HL-60 (cell line): ENCODE measurements at regions not wholly inside any gene's neighbourhood (a gene's known extent, or its start where the extent isn't known, plus 50 kb on each side); places are given as distances from the start of the nearest gene placed in this dataset.

Experiments used
- DNase-seq, 2 experiments: peaks; one replicate each; pipeline ENCODE4 v3.0.0-alpha.2; 2010 to 2020; ENCODE audit warnings: low read depth in 1 of 2, low spot score in 1 of 2
- H3K27ac ChIP-seq: fragments of 250-450 bp; sonication (Bioruptor Pico); replicated peaks from 2 replicates; pipeline ENCODE4 v1.5.1; 2020; ENCODE audit warnings: mild to moderate bottlenecking, moderate library complexity
- H3K27me3 ChIP-seq: fragments of 250-450 bp; sonication (Bioruptor Pico); 2 replicates; pipeline ENCODE4 v1.5.1; 2021; ENCODE audit warnings: mild to moderate bottlenecking, moderate library complexity; ENCODE audit not compliant: insufficient read depth, poor library complexity, severe bottlenecking
- H3K4me3 ChIP-seq: replicated peaks from 2 replicates; pipeline ENCODE4 v1.5.1; 2011; ENCODE audit warnings: mild to moderate bottlenecking, control low read depth, low read length; ENCODE audit not compliant: insufficient read depth
- CTCF ChIP-seq: IDR thresholded peaks from one replicate; pipeline ENCODE4 v1.5.1; 2011; ENCODE audit warnings: low read length, control low read depth, inconsistent platforms; ENCODE audit not compliant: insufficient read depth
- GABPA ChIP-seq: IDR thresholded peaks from 2 replicates; pipeline ENCODE4 v1.6.1; 2012; ENCODE audit warnings: low read depth
- POLR2AphosphoS5 ChIP-seq: IDR thresholded peaks from 2 replicates; pipeline ENCODE4 v1.6.1; 2012; ENCODE audit warnings: low read depth
- REST ChIP-seq: IDR thresholded peaks from 2 replicates; pipeline ENCODE4 v1.6.1; 2012; ENCODE audit warnings: low read depth; ENCODE audit not compliant: insufficient replicate concordance
- SPI1 ChIP-seq: IDR thresholded peaks from 2 replicates; pipeline ENCODE4 v1.6.1; 2012; ENCODE audit warnings: low read depth, mild to moderate bottlenecking, borderline replicate concordance

DNA sequence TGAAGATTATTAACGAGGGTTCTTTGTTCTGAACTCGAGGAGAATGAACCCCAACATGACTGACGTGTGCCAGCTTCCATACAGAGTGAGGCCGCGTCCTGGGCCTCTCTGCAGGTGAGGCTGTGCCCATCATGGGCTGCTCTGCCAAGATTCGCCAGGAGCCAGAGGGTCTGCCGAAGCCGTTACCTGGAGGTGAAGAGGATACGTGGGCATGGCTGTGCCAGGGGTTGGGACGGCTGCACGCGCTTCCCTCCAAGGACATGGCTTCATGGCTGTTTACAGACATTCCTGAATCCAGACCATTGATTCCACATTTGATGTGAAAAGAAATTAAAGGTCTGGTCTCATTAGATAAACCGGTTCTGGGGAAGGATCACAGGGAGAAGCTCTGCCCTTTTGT is 211.4 kb upstream of the SALL3 start:
- Histone ChIP-seq H3K27me3 (peaks cover 4% of the 10 kb centered on the region), H3K27ac (no peak overlapping the region), H3K4me3 (no peak overlapping the region)
- TF ChIP-seq POLR2AphosphoS5 (no peak), REST (no peak), SPI1 (no peak), GABPA (no peak), CTCF (no peak)
- no peak for DNase-seq

DNA sequence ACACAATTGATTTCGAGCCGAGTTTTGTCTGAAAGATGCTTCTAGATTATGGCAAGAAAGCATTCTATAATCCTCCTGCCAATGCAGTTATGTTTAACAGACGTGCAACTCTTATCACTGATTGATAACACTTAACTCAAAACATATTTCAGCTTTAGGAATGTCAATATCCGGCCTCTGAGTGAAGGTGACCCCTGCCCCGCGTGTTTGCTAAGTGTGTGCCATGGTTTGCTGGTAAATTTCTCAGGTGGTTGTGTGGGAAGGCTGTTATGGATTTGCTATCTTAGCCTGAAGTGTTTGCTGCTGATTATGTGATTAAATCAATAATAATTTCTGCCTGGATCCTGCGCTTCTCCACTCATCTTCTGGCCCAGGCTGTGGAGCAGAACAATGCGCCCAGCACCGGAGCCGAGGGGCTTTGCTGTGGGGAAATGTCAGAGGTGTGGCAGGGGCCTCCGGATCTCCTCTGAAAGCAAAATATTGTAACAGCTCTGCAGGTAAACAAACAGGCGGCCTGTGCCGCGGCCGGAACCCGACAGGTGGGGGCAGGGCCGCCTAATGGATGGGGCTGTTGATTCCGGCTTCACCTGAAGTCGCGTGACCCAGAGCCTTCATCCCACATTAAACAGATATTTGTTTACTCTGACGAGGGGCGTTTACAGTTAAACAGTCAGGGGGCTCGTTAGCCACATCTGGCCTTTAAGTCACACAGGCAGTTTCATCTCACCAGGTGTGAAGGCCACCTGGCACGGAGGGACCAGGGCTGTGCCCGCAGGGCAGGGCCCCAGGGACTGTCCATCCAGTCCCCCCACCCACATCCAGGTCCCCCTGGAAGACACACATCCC is 210.7 kb upstream of the SALL3 start:
- Histone ChIP-seq H3K27ac (no peak overlapping the region), H3K4me3 (no peak overlapping the region), H3K27me3 (peaks cover 4% of the 10 kb centered on the region)
- DNase-seq = no peak
- TF ChIP-seq CTCF = no peak
- TF ChIP-seq REST = no peak
- no peak for TF ChIP-seq POLR2AphosphoS5
- TF ChIP-seq GABPA = no peak
- TF ChIP-seq SPI1 = no peak

DNA sequence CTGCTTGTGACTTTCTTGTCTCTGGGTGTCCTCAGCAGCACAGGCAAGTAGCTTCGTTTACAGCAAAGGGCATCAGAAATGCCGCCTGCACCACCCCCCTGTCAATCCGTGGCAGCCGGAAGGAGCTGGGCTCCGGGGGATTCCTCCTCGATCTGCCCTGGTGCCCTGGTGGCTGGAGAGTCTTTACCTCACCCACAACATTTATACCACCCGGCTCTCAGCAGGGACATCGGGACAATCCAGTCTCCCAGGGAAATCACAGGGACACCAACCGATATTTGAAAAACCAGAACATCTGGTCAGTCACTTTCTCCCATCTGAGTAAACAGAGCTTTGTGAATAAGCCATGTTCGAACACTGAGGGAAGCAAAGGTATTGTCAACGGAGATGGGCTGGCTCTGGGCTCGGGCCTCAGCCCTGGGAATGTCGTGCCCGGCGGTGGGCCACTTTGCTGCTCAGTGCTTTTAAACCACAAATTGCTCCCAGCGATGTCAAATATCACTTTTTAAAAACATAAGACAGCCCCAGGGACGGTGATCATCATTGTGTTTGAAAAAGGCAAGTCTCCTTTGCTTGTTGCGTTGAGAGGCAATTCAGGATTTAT is 210.0 kb upstream of the SALL3 start:
- H3K27me3 ChIP-seq = peaks cover 4% of the 10 kb centered on the region
- H3K27ac ChIP-seq = no peak overlapping the region
- TF ChIP-seq SPI1 (no peak), GABPA (no peak), REST (no peak), POLR2AphosphoS5 (no peak), CTCF (no peak)
- H3K4me3 ChIP-seq = no peak overlapping the region
- DNase-seq = no peak
